Endothelial cell of umbilical vein (primary cell): ENCODE measurements at regions not wholly inside any gene's neighbourhood (a gene's known extent, or its start where the extent isn't known, plus 50 kb on each side); places are given as distances from the start of the nearest gene placed in this dataset.

Experiments
- CTCF ChIP-seq, 2 donors: IDR thresholded peaks; 1 replicate in 1 of 2; 2 replicates in 1 of 2; pipeline ENCODE4 v1.5.1; 2011; ENCODE audit warnings: low read length in 2 of 2, mild to moderate bottlenecking in 2 of 2, moderate library complexity in 2 of 2, control low read depth in 1 of 2, inconsistent platforms in 1 of 2, low read depth in 1 of 2; ENCODE audit not compliant: insufficient read depth in 1 of 2; ENCODE audit errors: extremely low read depth in 1 of 2
- EZH2 ChIP-seq: IDR thresholded peaks from 2 replicates; pipeline ENCODE4 v1.6.1; 2012; ENCODE audit warnings: borderline replicate concordance, low read depth, mild to moderate bottlenecking, moderate library complexity, low read length, inconsistent platforms; ENCODE audit not compliant: severe bottlenecking
- FOS ChIP-seq: IDR thresholded peaks from 2 replicates; pipeline ENCODE4 v1.6.1; 2011; ENCODE audit warnings: mild to moderate bottlenecking, low read length, moderate library complexity, borderline replicate concordance; ENCODE audit not compliant: insufficient read depth
- JUN ChIP-seq: IDR thresholded peaks from 2 replicates; pipeline ENCODE4 v1.6.1; 2011; ENCODE audit warnings: borderline replicate concordance, low read depth; ENCODE audit not compliant: insufficient read length, insufficient read depth
- MAX ChIP-seq: IDR thresholded peaks from 2 replicates; pipeline ENCODE4 v1.6.1; 2011; ENCODE audit not compliant: insufficient read depth, insufficient read length
- MYC ChIP-seq: IDR thresholded peaks from one replicate; pipeline ENCODE4 v1.6.1; 2011; ENCODE audit warnings: mild to moderate bottlenecking, low read depth, low read length
- POLR2A ChIP-seq: IDR thresholded peaks from 2 replicates; pipeline ENCODE4 v1.6.1; 2012; ENCODE audit warnings: low read depth, mild to moderate bottlenecking, control low read depth, low read length
- POLR2AphosphoS5 ChIP-seq: IDR thresholded peaks from 2 replicates; pipeline ENCODE4 v1.6.1; 2012; ENCODE audit warnings: low read depth, mild to moderate bottlenecking, control low read depth, low read length, moderate library complexity; ENCODE audit not compliant: insufficient read depth

GRCh38 chr3:110755345-110755744 is 316.3 kb upstream of the NECTIN3 start:
- TF ChIP-seq POLR2A (no peak), POLR2AphosphoS5 (no peak), FOS (no peak), CTCF (IDR thresholded peaks at IDR 0.05; ENCODE audit: extremely low read depth in 1 of 2, insufficient read depth in 1 of 2, low read depth in 1 of 2, low read length in 2 of 2) (no peak), MYC (no peak), EZH2 (no peak), MAX (no peak), JUN (no peak)
